NCI-H510A treated with DMSO at 0.1 percent for 48 hours (cell line): ENCODE measurements at regions not wholly inside any gene's neighbourhood (a gene's known extent, or its start where the extent isn't known, plus 50 kb on each side); places are given as distances from the start of the nearest gene placed in this dataset.

Source experiments
- DNase-seq: peaks from one replicate; lab custom pipeline; 2025; lab: John Stamatoyannopoulos, UW

- DNase-seq, result no peak
Measured at GRCh38 chr6:67391955-67392354, 1243.1 kb upstream of the ADGRB3 start.

DNA sequence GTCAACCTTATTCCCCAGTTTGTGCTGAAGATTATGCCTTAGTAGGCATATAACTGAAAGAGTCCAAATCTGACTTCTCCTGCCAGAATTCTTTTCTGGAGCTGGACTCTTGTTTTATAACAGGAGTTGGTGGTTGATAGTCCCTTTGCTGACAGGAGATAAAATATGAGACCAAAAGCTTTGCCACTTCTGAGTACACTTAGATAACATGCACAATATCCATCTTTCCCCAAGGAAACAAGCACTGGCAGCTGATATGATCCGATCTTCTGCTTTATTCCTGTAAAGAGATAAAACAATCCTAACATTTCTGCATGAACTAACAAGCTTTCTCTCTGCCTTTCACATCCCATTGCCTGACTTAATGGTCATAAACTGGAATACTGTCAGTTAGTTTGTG lies 1265.4 kb upstream of the ADGRB3 start:
- DNase-seq, result no peak

GRCh38 chr6:67362976-67363375 lies 1272.1 kb upstream of the ADGRB3 start:
- DNase-seq, result no peak

GRCh38 chr6:67361264-67361663 lies 1273.8 kb upstream of the ADGRB3 start:
- DNase-seq, result no peak

DNA sequence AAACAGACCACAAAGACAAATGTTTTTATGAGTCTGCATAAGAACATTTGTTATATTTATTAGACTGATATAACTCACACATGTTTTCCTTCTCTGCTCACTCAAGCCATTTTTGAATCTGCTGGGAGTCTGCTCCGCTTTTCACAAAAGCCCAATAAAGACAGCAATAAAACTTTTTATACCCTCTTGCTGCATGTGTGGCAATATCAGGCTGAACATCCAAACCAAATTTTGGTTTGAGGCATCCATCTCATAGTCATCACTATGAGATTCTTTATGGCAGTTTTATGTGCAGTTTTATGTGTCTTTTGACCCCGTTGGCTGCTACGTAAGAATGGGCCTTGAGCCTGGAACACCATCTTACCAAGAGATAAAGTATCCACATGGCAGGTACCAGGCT lies 1276.8 kb upstream of the ADGRB3 start:
- no peak for DNase-seq

GRCh38 chr6:67353861-67354260 lies 1281.2 kb upstream of the ADGRB3 start:
- no peak for DNase-seq

DNA sequence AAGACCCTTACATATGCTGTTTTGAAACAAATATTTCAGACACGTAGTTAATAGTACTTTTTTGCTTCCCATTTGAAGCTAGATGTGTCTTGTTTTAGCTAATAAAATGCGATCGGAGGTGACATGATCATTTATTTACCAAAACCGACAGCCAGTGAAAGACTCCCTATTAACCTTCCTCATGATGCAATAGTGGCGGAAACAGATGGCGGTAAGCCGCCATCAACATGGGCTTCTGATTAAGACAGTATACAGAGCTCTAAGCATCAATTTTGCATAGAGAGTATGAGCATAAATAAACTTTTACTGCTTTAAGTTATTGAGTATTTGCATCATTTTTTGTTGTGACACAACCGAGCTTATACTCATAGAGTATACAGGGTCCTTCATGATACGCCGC lies 1282.4 kb upstream of the ADGRB3 start:
- DNase-seq, result no peak

- no peak for DNase-seq
Measured at GRCh38 chr6:67350729-67351128, 1284.4 kb upstream of the ADGRB3 start.

DNA sequence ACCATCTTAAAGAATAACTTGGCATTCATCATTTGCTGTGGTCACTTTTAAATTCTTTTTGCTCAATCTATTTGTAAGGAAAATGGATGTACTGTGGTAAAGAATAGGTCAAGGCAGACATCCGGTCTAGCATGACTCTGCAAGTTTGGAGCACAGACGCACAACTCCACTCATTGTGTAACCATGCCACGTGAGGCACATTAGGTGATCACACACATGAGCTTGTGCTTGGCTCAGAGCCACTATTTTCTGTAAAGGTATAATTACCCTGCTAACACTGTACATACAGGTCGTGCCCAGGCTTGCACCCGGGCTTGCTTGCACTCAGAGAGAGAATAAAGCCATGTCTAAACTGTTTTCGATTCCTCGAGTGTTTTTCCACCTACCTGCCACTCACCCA lies 1289.1 kb upstream of the ADGRB3 start:
- DNase-seq, result no peak

- DNase-seq, result no peak
Measured at GRCh38 chr6:67336014-67336413, 1299.1 kb upstream of the ADGRB3 start.

DNA sequence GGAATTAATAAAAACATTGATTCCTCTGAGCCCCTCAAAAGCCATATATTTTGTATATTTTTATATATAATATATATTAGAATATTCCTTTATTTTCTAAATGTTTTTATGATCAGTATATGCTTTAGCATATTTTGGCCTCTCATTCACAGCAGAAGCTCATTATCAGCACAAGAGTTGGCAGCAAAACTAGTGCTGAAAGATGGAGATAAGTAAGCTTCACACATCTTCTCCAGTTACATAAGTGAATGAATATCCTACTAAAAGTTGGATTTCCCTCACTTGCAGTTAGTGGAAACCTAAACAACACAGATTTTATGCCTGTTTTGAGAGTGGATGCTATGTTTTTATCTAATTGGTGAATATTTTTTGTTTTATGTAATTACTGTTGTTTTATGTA lies 1303.8 kb upstream of the ADGRB3 start:
- DNase-seq, result no peak

DNA sequence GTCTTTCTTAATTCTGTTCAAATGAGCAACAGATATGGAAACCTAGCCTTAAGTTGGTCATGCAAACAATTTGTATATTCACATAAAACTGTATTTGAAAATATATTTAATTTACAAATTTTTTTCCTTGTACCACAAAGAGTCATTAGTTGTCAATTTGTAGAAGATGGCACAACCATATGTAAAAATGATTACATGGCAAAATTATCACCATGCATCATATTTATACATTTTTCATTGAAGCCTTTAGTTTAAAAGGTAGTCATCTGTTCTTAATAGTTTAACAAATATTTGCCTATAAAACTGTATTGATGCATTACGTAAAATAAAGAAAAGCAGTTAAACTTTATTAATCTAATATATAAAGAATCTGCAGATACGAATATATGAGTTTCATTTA lies 1306.8 kb upstream of the ADGRB3 start:
- no peak for DNase-seq

GRCh38 chr6:67300430-67301040 lies 1334.5 kb upstream of the ADGRB3 start:
- no peak for DNase-seq

- DNase-seq, result no peak
Measured at GRCh38 chr6:67292169-67292568, 1342.9 kb upstream of the ADGRB3 start.

DNA sequence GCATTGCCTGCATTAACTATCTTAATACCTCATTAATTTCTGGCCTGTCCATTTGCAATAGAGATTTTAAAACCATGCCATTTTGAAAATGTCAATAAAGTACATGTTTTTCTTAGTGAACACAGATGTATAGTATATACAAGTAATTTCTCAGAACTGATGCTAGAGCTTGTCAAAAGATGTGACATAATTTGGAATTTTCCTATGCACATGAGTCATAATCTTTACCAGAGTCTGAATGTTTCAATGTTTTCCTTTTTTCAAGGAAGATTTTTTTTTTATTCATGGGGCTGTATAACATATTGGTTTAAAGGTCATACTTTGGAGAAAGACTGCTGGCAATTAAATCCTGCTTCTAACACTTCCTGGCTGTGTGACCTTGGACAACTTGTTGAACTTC lies 1347.5 kb upstream of the ADGRB3 start:
- DNase-seq, result no peak

DNA sequence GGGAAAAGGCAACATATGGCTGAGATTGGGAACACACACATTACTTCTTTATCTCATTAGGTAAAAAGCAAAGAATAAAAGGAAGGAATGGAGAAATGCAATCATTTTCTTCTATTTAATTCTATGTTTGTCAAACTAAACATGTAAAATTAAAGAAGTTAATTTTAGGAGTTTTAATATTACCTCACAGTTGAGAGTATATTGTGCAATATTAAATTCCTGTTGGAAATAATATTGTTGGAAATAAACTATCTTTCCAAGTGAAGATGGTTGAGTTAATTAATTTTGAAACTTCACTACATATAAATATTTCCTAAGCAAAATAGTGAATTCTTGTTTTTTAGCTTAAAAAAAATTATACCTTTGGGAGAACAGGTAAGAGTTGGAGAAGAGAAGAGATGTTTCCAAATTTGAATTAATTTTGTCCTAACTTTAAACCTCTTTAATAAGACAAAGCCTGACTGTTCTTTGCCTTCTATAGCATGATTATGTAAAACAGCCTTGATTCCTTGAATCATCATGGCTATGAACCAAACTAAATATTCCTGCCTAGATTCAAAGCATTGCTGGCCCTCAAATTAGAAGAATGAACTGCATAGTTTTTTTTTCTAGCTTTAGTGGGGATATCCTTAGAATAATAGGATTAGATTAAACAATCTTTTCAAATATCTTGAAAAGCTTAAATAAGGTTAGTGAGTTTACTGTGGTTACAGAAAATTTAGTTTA lies 1349.1 kb upstream of the ADGRB3 start:
- no peak for DNase-seq

GRCh38 chr6:67277312-67277711 lies 1357.8 kb upstream of the ADGRB3 start:
- no peak for DNase-seq

DNA sequence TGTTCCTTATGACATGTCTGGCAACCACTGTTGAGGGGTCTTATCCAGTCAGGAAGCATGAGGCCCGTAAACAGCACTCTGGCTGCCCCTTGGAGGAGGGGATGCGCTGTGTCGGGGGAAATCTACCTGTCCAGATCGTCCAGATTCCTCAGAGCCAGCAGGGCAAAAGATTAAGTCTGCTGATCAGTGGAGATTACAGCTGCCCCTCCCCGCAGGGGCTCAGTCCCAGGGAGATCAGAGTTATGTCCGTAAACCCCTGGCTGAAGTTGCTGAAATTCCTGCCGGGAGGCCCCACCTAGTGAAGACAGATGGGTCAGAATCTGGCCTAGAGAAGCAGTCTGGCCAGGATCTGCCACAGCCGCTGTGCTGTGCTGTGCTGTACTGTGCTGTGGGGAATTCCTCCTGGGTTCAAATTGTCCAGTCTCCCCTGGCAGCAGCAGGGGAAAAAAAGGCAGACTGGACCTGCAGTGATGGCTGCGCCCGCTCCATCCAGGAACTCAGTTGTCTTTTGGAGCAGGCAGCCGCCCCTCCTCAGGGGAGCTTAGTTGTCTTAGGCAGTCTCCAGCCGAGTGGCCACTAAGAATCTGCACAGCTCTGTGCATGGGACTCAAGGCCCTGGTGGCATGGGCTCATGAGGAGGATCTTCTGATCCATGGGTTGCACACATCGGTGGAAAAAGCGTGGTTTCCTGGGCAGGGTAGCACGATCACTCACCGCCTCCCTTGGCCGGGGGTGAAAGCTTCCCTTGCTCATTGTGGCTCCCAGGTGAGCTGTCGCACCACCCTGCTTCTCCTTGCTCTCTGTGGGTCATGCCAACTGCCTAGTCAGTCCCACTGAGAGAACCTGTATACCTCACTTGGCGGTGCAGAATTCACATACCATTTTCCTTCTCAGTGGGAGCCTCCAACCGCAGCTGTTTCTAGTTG lies 1368.8 kb upstream of the ADGRB3 start:
- DNase-seq, result no peak

GRCh38 chr6:67252663-67253062 lies 1382.4 kb upstream of the ADGRB3 start:
- DNase-seq, result no peak

- DNase-seq, result no peak
Measured at GRCh38 chr6:67248077-67248476, 1387.0 kb upstream of the ADGRB3 start.

DNA sequence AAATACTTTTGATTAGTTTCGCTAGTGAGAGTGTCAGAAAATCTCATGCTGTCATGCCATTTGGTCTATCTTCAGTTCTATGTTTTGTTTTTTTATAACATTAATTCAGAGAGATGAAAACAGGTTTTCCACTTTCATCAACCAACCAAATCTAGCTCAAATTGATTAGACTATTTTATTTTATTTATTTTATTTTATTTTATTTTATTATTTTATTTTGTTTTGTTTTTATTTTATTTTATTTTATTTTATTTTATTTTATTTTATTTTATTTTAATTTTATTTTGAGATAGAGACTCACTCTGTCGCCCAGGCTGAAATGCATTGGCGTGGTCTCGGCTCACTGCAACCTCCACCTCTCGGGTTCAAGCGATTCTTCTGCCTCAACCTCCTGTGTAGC lies 1391.0 kb upstream of the ADGRB3 start:
- DNase-seq, result no peak

DNA sequence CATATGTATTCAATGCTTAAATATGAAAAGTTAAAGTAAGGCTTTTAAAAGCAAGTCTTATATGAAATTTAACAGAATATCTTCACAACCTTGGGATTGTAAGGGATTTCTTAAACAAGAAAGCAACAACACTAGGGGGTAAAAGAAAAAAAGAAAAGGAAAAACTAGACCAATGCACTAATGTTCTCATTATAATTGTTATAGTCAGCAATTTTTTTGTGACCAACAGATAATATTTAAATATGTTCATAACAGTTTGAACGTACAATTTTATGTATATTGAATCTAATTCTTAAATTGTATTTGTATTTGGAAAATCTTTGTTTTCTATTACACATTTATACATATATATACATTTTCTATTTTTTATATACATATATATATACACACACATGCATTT lies 1397.8 kb upstream of the ADGRB3 start:
- no peak for DNase-seq

DNA sequence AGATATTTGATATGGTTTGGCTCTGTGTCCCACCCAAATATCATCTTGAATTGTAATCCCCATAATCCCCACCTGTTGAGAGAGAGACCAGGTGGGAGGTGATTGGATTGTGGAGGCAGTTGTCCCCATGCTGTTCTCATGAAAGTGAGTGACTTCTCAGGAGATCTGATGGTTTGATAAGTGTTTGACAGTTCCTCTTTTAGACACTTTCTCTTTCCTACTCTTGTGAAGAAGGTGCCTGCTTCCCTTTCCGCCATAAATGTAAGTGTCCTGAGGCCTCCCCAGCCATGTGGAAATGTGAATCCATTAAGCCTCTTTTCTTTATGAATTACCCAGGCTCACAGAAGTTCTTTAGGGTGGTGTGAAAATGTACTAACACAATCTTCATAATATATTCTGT lies 1404.0 kb upstream of the ADGRB3 start:
- DNase-seq, result no peak
